HEK293 (cell line): ENCODE measurements at regions not wholly inside any gene's neighbourhood (a gene's known extent, or its start where the extent isn't known, plus 50 kb on each side); places are given as distances from the start of the nearest gene placed in this dataset.

Source experiments
- CTCF ChIA-PET: fragments of 350-600 bp; formaldehyde crosslinking; extraction: SDS; loops from one replicate; lab custom pipeline; 2021; ENCODE audit warnings: antibody characterized with exemption; lab: Yijun Ruan, JAX
- POLR2A ChIA-PET: fragments of 300-600 bp; formaldehyde crosslinking; extraction: SDS; loops from one replicate; lab custom pipeline; 2020; ENCODE audit warnings: antibody characterized with exemption, inconsistent platforms; lab: Yijun Ruan, JAX
- H3K27ac ChIP-seq: fragments of 200-500 bp; sonication (Bioruptor generic); 2 replicates; pipeline ENCODE4 v1.5.1; 2014; ENCODE audit warnings: low read depth, low read length, control low read depth, inconsistent platforms; ENCODE audit errors: extremely low read depth
- H3K36me3 ChIP-seq, 2 experiments: fragments of 200-500 bp in 1 of 2; sonication (Bioruptor generic) in 1 of 2; 1 replicate in 1 of 2; 2 replicates in 1 of 2; pipeline ENCODE4 v1.5.1; 2014 to 2017; ENCODE audit warnings: inconsistent platforms in 2 of 2, low read length in 2 of 2; ENCODE audit not compliant: control insufficient read depth in 2 of 2, insufficient read depth in 1 of 2
- H3K4me1 ChIP-seq: fragments of 200-500 bp; sonication (Bioruptor generic); 2 replicates; pipeline ENCODE4 v1.5.1; 2014; ENCODE audit warnings: mild to moderate bottlenecking, low read length, inconsistent platforms; ENCODE audit not compliant: control insufficient read depth, insufficient read depth
- H3K4me3 ChIP-seq: 2 replicates; pipeline ENCODE4 v1.5.1; 2011; ENCODE audit warnings: low read depth, mild to moderate bottlenecking, control low read depth, low read length, moderate library complexity
- H3K9me3 ChIP-seq: fragments of 200-500 bp; sonication (Bioruptor generic); 2 replicates; pipeline ENCODE4 v1.5.1; 2014; ENCODE audit warnings: low read depth, low read length, inconsistent platforms; ENCODE audit not compliant: control insufficient read depth, insufficient read depth
- GLI2 ChIP-seq: fragments of 450-650 bp; formaldehyde crosslinking; IDR thresholded peaks from 2 replicates; pipeline ENCODE4; 2017; ENCODE audit warnings: missing biosample characterization, missing genetic modification characterization, low read depth, borderline replicate concordance
- HOXA7 ChIP-seq: sonication (generic); formaldehyde crosslinking; IDR thresholded peaks from 2 replicates; pipeline ENCODE4 v1.8.1; 2022; ENCODE audit warnings: missing genetic modification reagents, borderline replicate concordance
- IKZF3 ChIP-seq: fragments of 450-650 bp; IDR thresholded peaks from 2 replicates; pipeline ENCODE4 v1.5.0; 2018; ENCODE audit warnings: missing biosample characterization, mild to moderate bottlenecking, missing genetic modification characterization, moderate library complexity
- YY2 ChIP-seq: fragments of 450-650 bp; formaldehyde crosslinking; IDR thresholded peaks from 2 replicates; pipeline ENCODE4 v1.5.1; 2016; ENCODE audit warnings: missing biosample characterization, missing genetic modification characterization
- ZFP69B ChIP-seq: fragments of 450-650 bp; formaldehyde crosslinking; IDR thresholded peaks from 2 replicates; pipeline ENCODE4 v1.5.1; 2016; ENCODE audit warnings: missing biosample characterization, missing genetic modification characterization
- ZNF112 ChIP-seq: fragments of 450-650 bp; formaldehyde crosslinking; IDR thresholded peaks from 2 replicates; pipeline ENCODE4 v1.5.0; 2017; ENCODE audit warnings: missing biosample characterization, missing genetic modification characterization
- ZNF114 ChIP-seq: fragments of 450-650 bp; formaldehyde crosslinking; IDR thresholded peaks from 2 replicates; pipeline ENCODE4 v1.5.0; 2017; ENCODE audit warnings: missing biosample characterization, missing genetic modification characterization
- ZNF132 ChIP-seq: fragments of 450-650 bp; formaldehyde crosslinking; IDR thresholded peaks from 2 replicates; pipeline ENCODE4 v1.5.1; 2017; ENCODE audit warnings: missing biosample characterization, missing genetic modification characterization, borderline replicate concordance
- ZNF140 ChIP-seq: fragments of 450-650 bp; formaldehyde crosslinking; IDR thresholded peaks from 2 replicates; pipeline ENCODE4 v1.5.1; 2016; ENCODE audit warnings: missing biosample characterization, missing genetic modification characterization
- ZNF146 ChIP-seq: fragments of 450-650 bp; formaldehyde crosslinking; IDR thresholded peaks from 2 replicates; pipeline ENCODE4 v1.5.1; 2016; ENCODE audit warnings: missing biosample characterization, missing genetic modification characterization
- ZNF155 ChIP-seq: fragments of 450-650 bp; formaldehyde crosslinking; IDR thresholded peaks from 2 replicates; pipeline ENCODE4 v1.5.1; 2016; ENCODE audit warnings: missing biosample characterization, missing genetic modification characterization
- ZNF292 ChIP-seq: fragments of 450-650 bp; formaldehyde crosslinking; IDR thresholded peaks from 2 replicates; pipeline ENCODE4 v1.5.1; 2016; ENCODE audit warnings: low read depth, missing biosample characterization, missing genetic modification characterization, borderline replicate concordance
- ZNF37A ChIP-seq: fragments of 450-650 bp; IDR thresholded peaks from 2 replicates; pipeline ENCODE4 v1.5.1; 2018; ENCODE audit warnings: missing biosample characterization, missing genetic modification characterization
- ZNF529 ChIP-seq: fragments of 450-650 bp; formaldehyde crosslinking; IDR thresholded peaks from 2 replicates; pipeline ENCODE4 v1.5.1; 2017; ENCODE audit warnings: missing genetic modification characterization, missing biosample characterization; ENCODE audit not compliant: insufficient replicate concordance
- ZNF544 ChIP-seq: fragments of 450-650 bp; formaldehyde crosslinking; IDR thresholded peaks from 2 replicates; pipeline ENCODE4 v1.5.0; 2017; ENCODE audit warnings: missing biosample characterization, missing genetic modification characterization
- ZNF560 ChIP-seq: fragments of 450-650 bp; formaldehyde crosslinking; IDR thresholded peaks from 2 replicates; pipeline ENCODE4 v1.5.1; 2017; ENCODE audit warnings: missing biosample characterization, missing genetic modification characterization, borderline replicate concordance
- ZNF747 ChIP-seq: fragments of 450-650 bp; formaldehyde crosslinking; IDR thresholded peaks from 2 replicates; pipeline ENCODE4 v1.5.1; 2016; ENCODE audit warnings: missing biosample characterization, missing genetic modification characterization
- ZNF785 ChIP-seq: fragments of 450-650 bp; formaldehyde crosslinking; IDR thresholded peaks from 2 replicates; pipeline ENCODE4 v1.5.1; 2016; ENCODE audit warnings: missing biosample characterization, missing genetic modification characterization
- TF ChIP-seq, protein P1 (sequence below): fragments of 450-650 bp; formaldehyde crosslinking; IDR thresholded peaks from 2 replicates; pipeline ENCODE4 v1.5.1; 2016; ENCODE audit warnings: missing biosample characterization, missing genetic modification characterization
- TF ChIP-seq, protein P2 (sequence below): fragments of 450-650 bp; formaldehyde crosslinking; IDR thresholded peaks from 2 replicates; pipeline ENCODE4 v1.5.1; 2016; ENCODE audit warnings: missing biosample characterization, missing genetic modification characterization
- TF ChIP-seq, protein P3 (sequence below): IDR thresholded peaks from 2 replicates; pipeline ENCODE4 v1.6.1; 2011; ENCODE audit warnings: mild to moderate bottlenecking, low read depth, low read length, borderline replicate concordance
- TF ChIP-seq, protein P4 (sequence below): fragments of 450-650 bp; formaldehyde crosslinking; IDR thresholded peaks from 2 replicates; pipeline ENCODE4 v1.5.1; 2016; ENCODE audit warnings: missing biosample characterization, missing genetic modification characterization
- TF ChIP-seq, protein P5 (sequence below): fragments of 450-650 bp; formaldehyde crosslinking; optimal IDR thresholded peaks from 2 replicates; pipeline ENCODE3; 2016; ENCODE audit warnings: missing biosample characterization, mild to moderate bottlenecking, missing genetic modification characterization

DNA sequence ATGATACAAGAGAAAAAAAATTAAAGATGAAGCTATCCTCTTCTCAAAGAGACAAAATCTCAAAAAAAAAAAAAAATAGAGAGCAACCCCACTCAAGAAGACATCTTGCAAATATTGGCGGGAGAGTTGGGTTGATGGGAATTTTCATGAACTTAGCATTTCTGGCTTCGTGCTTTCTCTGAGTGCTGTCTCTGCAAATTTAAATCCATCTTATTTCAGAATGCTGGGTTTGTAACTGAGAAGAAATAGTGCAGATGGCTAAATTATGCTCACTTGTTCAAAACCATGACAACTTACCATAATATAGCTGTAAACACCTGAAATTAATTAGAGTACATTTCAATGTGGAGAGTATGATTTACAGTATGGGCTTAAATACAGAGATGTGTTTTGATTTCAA is 484.8 kb upstream of the CELF2 start (continued):
- TF ChIP-seq ZNF37A (tag by site-specific recombination) (no peak), ZNF544 (tag by site-specific recombination) (no peak), ZNF146 (tag by site-specific recombination) (no peak), ZNF785 (tag by site-specific recombination) (no peak)
- TF ChIP-seq, all 188 proteins: peak for 0

DNA sequence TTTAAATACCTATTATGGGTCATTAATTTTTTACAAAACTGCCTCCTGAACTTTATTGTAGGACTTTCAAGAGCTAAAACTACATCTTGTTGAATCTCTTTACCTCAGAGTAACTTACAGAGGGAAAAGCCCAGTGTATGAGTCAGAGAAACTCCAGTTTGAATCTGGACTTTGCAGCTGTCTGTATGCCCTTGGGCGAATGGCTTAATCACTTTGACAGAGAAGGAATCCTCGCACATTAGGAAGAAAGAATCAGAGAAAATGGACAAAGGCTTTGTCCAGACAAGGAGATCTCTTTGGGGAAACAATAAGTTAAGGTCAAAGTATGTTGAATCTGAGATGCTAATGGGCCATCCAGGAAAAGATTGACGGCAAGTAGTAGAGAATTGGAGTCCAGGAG is 484.2 kb upstream of the CELF2 start:
- Histone ChIP-seq H3K4me3 (no peak overlapping the region), H3K4me1 (no peaks in the 10 kb centered on the region)
- TF ChIP-seq ZNF155 (tag by site-specific recombination), result no peak
- no peak for TF ChIP-seq ZNF114
- TF ChIP-seq YY2 (tag by site-specific recombination), result no peak
- no peak for TF ChIP-seq ZNF747 (tag by site-specific recombination)
- TF ChIP-seq ZNF560 (tag by site-specific recombination), result no peak
- TF ChIP-seq ZNF292, result no peak
- no peak for TF ChIP-seq GLI2
- no peak for TF ChIP-seq ZNF112
- no peak for TF ChIP-seq ZFP69B
- TF ChIP-seq ZNF140 (tag by site-specific recombination), result no peak
- TF ChIP-seq, protein P1, sequence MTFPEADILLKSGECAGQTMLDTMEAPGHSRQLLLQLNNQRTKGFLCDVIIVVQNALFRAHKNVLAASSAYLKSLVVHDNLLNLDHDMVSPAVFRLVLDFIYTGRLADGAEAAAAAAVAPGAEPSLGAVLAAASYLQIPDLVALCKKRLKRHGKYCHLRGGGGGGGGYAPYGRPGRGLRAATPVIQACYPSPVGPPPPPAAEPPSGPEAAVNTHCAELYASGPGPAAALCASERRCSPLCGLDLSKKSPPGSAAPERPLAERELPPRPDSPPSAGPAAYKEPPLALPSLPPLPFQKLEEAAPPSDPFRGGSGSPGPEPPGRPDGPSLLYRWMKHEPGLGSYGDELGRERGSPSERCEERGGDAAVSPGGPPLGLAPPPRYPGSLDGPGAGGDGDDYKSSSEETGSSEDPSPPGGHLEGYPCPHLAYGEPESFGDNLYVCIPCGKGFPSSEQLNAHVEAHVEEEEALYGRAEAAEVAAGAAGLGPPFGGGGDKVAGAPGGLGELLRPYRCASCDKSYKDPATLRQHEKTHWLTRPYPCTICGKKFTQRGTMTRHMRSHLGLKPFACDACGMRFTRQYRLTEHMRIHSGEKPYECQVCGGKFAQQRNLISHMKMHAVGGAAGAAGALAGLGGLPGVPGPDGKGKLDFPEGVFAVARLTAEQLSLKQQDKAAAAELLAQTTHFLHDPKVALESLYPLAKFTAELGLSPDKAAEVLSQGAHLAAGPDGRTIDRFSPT (tag by site-specific recombination), result no peak
- TF ChIP-seq ZNF132, result no peak
- TF ChIP-seq, protein P2, sequence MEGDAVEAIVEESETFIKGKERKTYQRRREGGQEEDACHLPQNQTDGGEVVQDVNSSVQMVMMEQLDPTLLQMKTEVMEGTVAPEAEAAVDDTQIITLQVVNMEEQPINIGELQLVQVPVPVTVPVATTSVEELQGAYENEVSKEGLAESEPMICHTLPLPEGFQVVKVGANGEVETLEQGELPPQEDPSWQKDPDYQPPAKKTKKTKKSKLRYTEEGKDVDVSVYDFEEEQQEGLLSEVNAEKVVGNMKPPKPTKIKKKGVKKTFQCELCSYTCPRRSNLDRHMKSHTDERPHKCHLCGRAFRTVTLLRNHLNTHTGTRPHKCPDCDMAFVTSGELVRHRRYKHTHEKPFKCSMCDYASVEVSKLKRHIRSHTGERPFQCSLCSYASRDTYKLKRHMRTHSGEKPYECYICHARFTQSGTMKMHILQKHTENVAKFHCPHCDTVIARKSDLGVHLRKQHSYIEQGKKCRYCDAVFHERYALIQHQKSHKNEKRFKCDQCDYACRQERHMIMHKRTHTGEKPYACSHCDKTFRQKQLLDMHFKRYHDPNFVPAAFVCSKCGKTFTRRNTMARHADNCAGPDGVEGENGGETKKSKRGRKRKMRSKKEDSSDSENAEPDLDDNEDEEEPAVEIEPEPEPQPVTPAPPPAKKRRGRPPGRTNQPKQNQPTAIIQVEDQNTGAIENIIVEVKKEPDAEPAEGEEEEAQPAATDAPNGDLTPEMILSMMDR (tag by site-specific recombination), result no peak
- TF ChIP-seq, protein P3, sequence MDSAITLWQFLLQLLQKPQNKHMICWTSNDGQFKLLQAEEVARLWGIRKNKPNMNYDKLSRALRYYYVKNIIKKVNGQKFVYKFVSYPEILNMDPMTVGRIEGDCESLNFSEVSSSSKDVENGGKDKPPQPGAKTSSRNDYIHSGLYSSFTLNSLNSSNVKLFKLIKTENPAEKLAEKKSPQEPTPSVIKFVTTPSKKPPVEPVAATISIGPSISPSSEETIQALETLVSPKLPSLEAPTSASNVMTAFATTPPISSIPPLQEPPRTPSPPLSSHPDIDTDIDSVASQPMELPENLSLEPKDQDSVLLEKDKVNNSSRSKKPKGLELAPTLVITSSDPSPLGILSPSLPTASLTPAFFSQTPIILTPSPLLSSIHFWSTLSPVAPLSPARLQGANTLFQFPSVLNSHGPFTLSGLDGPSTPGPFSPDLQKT, result no peak
- no peak for TF ChIP-seq ZNF529 (tag by site-specific recombination)
- TF ChIP-seq IKZF3 (tag by site-specific recombination), result no peak
- TF ChIP-seq HOXA7 (CRISPR knock-in tag), result no peak
- TF ChIP-seq, protein P4, sequence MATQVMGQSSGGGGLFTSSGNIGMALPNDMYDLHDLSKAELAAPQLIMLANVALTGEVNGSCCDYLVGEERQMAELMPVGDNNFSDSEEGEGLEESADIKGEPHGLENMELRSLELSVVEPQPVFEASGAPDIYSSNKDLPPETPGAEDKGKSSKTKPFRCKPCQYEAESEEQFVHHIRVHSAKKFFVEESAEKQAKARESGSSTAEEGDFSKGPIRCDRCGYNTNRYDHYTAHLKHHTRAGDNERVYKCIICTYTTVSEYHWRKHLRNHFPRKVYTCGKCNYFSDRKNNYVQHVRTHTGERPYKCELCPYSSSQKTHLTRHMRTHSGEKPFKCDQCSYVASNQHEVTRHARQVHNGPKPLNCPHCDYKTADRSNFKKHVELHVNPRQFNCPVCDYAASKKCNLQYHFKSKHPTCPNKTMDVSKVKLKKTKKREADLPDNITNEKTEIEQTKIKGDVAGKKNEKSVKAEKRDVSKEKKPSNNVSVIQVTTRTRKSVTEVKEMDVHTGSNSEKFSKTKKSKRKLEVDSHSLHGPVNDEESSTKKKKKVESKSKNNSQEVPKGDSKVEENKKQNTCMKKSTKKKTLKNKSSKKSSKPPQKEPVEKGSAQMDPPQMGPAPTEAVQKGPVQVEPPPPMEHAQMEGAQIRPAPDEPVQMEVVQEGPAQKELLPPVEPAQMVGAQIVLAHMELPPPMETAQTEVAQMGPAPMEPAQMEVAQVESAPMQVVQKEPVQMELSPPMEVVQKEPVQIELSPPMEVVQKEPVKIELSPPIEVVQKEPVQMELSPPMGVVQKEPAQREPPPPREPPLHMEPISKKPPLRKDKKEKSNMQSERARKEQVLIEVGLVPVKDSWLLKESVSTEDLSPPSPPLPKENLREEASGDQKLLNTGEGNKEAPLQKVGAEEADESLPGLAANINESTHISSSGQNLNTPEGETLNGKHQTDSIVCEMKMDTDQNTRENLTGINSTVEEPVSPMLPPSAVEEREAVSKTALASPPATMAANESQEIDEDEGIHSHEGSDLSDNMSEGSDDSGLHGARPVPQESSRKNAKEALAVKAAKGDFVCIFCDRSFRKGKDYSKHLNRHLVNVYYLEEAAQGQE, result no peak
- TF ChIP-seq, protein P5, sequence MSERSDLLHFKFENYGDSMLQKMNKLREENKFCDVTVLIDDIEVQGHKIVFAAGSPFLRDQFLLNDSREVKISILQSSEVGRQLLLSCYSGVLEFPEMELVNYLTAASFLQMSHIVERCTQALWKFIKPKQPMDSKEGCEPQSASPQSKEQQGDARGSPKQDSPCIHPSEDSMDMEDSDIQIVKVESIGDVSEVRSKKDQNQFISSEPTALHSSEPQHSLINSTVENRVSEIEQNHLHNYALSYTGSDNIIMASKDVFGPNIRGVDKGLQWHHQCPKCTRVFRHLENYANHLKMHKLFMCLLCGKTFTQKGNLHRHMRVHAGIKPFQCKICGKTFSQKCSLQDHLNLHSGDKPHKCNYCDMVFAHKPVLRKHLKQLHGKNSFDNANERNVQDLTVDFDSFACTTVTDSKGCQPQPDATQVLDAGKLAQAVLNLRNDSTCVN (tag by site-specific recombination), result no peak
- TF ChIP-seq, all 188 proteins: peak for 0
- ChIA-PET POLR2A (no interaction called here), CTCF (interaction anchor here (0.5 kb wide), 1 partner anchor 749 kb away, joined by 3 read pairs; no protein-coding TSS in a partner anchor)
- Histone ChIP-seq H3K27ac (no peak overlapping the region), H3K36me3 (no peaks in the 10 kb centered on the region), H3K9me3 (no peaks in the 10 kb centered on the region)
